ENCODE measurements at regions not wholly inside any gene's neighbourhood (a gene's known extent, or its start where the extent isn't known, plus 50 kb on each side); places are given as distances from the start of the nearest gene placed in this dataset.

DNA sequence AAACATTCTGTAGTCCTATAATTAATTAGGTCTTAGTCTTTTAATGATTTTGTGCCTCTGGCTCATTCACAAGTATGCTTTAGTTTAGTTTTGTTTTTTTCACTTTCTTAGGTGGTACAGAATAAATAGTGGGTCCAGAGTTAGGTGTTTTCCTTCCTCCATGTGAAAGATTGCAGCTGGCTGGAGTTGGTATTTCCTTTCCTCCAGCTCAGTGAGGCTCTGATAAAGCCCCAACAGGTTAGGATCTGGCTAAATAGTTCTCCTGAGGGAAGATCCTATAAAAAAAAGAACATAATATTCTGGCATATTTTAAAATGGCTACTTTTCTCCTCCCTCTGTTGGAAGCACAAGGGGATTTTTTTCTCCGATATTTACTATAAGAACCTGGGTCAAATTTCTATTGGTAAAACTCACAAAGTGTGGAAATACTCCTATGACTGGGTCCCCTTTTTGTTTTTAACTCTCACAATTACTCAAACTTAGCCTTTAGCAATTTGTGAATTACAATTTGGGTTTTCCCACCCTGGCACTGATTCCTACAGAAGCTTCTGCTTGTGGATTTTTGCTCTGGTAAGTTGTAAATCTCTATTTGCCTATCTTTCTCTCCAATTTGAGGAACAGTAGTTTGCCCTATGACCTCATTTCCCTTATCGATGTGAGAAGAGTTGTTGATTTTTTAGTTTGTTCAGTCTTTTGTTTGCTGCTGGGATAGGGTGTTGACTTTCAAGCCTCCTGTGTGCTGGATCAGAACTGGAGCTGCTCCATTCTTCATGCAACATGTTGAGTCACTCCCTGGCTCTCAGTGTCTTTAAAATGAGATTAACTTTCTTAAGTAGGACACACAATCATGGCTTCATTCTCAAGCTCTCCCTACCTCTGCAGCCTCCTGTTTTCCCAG, 500.9 kb downstream of the RNF144A start:
- no peak for DNase-seq
- Mint-ChIP-seq H3K4me3 (no peak overlapping the region), H3K27ac (no peak overlapping the region), H3K27me3 (peaks cover 18% of the 10 kb centered on the region), H3K36me3 (ENCODE audit: low read depth) (no peaks in the 10 kb centered on the region), H3K9me3 (no peaks in the 10 kb centered on the region), H3K4me1 (no peaks in the 10 kb centered on the region)
- intact Hi-C loops (cut with micrococcal nuclease) = no loop called here
- TF ChIP-seq, protein P1, sequence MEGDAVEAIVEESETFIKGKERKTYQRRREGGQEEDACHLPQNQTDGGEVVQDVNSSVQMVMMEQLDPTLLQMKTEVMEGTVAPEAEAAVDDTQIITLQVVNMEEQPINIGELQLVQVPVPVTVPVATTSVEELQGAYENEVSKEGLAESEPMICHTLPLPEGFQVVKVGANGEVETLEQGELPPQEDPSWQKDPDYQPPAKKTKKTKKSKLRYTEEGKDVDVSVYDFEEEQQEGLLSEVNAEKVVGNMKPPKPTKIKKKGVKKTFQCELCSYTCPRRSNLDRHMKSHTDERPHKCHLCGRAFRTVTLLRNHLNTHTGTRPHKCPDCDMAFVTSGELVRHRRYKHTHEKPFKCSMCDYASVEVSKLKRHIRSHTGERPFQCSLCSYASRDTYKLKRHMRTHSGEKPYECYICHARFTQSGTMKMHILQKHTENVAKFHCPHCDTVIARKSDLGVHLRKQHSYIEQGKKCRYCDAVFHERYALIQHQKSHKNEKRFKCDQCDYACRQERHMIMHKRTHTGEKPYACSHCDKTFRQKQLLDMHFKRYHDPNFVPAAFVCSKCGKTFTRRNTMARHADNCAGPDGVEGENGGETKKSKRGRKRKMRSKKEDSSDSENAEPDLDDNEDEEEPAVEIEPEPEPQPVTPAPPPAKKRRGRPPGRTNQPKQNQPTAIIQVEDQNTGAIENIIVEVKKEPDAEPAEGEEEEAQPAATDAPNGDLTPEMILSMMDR (IDR thresholded peaks at IDR 0.05) = no peak
- ChIA-PET CTCF (no interaction called here), POLR2A (no interaction called here)
- no peak for ATAC-seq (ENCODE audit: low read depth)

GRCh38 chr2:7419186-7419585, 502.0 kb downstream of the RNF144A start:
- intact Hi-C loops (cut with micrococcal nuclease) = no loop called here
- no peak overlapping the region for H3K27ac Mint-ChIP-seq
- no peaks in the 10 kb centered on the region for H3K4me1 Mint-ChIP-seq
- ChIA-PET CTCF (no interaction called here), POLR2A (no interaction called here)
- H3K27me3 Mint-ChIP-seq = peaks cover 21% of the 10 kb centered on the region
- TF ChIP-seq, protein P1 (IDR thresholded peaks at IDR 0.05) = no peak
- no peaks in the 10 kb centered on the region for H3K9me3 Mint-ChIP-seq
- ATAC-seq (ENCODE audit: low read depth) = no peak
- no peak for DNase-seq
- no peaks in the 10 kb centered on the region for H3K36me3 Mint-ChIP-seq (ENCODE audit: low read depth)
- no peak overlapping the region for H3K4me3 Mint-ChIP-seq

- DNase-seq (no peak), ATAC-seq (ENCODE audit: low read depth) (no peak)
- H3K27me3 Mint-ChIP-seq = peaks cover 21% of the 10 kb centered on the region
- H3K4me3 Mint-ChIP-seq = no peak overlapping the region
- H3K9me3 Mint-ChIP-seq = no peaks in the 10 kb centered on the region
- no peaks in the 10 kb centered on the region for H3K36me3 Mint-ChIP-seq (ENCODE audit: low read depth)
- POLR2A ChIA-PET = no interaction called here
- H3K27ac Mint-ChIP-seq = no peak overlapping the region
- intact Hi-C loops (cut with micrococcal nuclease) = no loop called here
- H3K4me1 Mint-ChIP-seq = no peaks in the 10 kb centered on the region
- CTCF ChIA-PET = no interaction called here
- TF ChIP-seq, protein P1 (IDR thresholded peaks at IDR 0.05) = no peak
Measured at GRCh38 chr2:7419814-7420311, 502.7 kb downstream of the RNF144A start.

DNA sequence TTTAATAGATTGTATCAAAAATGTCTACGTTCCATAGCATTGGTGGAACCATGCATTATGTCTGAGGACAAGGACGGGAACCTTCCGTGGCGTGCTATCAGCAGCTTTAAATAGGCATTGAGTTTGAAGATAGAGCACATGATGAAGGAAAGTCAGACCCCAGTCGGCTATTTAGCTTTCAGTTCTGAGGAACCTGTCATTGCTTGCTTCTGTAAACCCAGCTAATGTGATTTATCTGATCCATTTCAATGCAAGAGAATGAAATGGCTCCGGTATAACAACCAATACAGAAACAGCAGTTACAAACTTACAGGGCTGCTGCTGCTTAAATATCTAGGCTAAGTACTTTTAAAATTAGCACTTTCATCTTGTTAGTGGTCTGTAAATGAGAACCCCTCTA, 503.3 kb downstream of the RNF144A start:
- Mint-ChIP-seq H3K9me3 (no peaks in the 10 kb centered on the region), H3K4me1 (no peaks in the 10 kb centered on the region), H3K27me3 (peaks cover 22% of the 10 kb centered on the region), H3K4me3 (no peak overlapping the region), H3K36me3 (ENCODE audit: low read depth) (no peaks in the 10 kb centered on the region), H3K27ac (no peak overlapping the region)
- no peak for DNase-seq
- TF ChIP-seq, protein P1 (IDR thresholded peaks at IDR 0.05) = no peak
- ATAC-seq (ENCODE audit: low read depth) = no peak
- ChIA-PET POLR2A (no interaction called here), CTCF (no interaction called here)
- intact Hi-C loops (cut with micrococcal nuclease) = no loop called here

DNA sequence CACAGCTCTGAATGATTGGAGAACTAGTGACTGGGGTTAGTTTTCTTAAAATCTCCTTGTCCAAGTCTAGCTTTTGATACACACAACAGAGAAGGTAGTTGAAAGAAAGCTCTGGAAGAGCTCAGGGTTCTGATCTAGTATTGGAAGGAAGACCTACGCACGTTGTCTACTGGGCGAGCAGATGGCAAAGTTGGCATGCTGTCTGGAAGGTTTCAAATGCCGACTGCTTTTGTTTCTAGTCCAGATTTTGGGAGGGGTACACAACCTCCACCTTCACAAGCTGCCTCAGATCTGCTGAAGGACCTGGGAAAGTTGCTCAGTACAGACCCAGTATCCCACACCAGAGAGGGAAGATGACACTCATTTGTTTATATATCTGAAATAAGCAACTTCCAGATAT, 507.3 kb downstream of the RNF144A start:
- Mint-ChIP-seq H3K36me3 (ENCODE audit: low read depth) (no peaks in the 10 kb centered on the region), H3K4me3 (no peak overlapping the region), H3K4me1 (peaks cover 3% of the 10 kb centered on the region), H3K9me3 (no peaks in the 10 kb centered on the region), H3K27ac (no peak overlapping the region), H3K27me3 (peaks cover 40% of the 10 kb centered on the region)
- intact Hi-C loops (cut with micrococcal nuclease) = no loop called here
- DNase-seq = no peak
- TF ChIP-seq, protein P1 (IDR thresholded peaks at IDR 0.05) = no peak
- ChIA-PET POLR2A (no interaction called here), CTCF (no interaction called here)
- ATAC-seq (ENCODE audit: low read depth) = no peak

Data from activated B cell treated with CpG ODN at 0.5 μM for 24 hours (primary cell).